Stimulated activated CD4-positive, alpha-beta T cell treated with anti-CD3 and anti-CD28 coated beads, Interleukin-15, amount 100 ng/mL, for 24 hours (primary cell): ENCODE measurements at regions not wholly inside any gene's neighbourhood (a gene's known extent, or its start where the extent isn't known, plus 50 kb on each side); places are given as distances from the start of the nearest gene placed in this dataset.

Experiments used
- DNase-seq: peaks from one replicate; pipeline ENCODE4 v3.0.0-alpha.2; 2020

DNA sequence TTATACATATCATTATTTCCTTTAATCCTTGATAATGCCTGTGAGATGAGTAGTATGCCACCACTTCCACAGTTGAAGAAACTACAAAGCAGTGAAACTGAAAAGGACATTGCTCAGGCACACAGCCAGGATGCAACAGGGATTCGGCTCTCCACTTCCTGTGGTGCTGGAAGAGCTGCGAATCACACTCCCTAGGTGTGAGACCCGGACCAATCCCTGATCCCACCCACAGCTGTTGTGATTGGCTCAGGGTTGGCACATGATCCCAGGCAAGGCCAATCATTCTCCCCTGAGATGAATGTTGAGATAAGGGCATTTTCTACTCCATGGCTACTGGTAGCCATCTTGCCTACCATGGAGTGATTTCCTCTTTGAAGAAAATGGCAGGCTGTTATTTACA is 218.2 kb downstream of the TMEM114 start:
- DNase-seq, result no peak

DNA sequence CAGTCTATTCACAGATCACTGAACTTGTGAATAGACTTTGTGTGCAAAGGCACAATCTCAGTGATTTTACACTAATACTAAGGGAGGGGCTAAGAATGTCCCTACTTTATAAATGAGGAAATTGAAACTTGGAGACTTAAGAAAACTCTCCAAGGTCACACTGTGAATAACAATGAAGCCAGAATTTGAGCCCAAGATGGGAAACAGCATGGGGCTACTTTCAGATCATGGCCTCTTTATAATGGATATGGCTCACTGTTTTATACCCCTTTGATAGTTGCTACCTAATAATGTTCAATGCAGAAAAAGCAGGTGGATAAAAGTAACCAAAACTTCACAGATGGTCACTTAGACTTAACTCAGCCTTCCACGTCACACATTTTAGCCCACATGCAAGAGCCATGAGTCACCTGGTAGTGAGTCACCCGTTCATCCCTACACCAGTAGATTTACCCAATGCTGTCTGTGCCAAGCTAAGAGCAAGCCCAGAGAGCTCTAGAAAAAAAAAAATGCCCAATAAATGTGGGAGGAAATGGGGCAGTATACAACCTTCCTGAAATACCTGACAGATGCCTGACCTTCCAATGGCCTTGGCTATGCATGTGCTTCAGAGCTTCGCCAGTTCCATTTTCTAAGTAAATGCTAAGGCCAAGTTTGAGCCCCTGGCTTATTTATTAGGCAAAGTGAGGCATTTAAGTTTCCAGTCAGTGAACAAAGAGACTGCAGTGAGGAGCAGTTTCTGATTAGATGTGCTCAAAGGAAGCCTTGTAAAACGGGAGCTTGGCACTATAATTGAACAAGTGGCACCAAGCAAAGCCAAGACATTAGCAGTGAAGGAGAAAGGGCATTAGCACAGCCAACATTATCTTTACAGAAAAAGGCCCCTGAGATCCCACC is 219.7 kb downstream of the TMEM114 start:
- no peak for DNase-seq

DNA sequence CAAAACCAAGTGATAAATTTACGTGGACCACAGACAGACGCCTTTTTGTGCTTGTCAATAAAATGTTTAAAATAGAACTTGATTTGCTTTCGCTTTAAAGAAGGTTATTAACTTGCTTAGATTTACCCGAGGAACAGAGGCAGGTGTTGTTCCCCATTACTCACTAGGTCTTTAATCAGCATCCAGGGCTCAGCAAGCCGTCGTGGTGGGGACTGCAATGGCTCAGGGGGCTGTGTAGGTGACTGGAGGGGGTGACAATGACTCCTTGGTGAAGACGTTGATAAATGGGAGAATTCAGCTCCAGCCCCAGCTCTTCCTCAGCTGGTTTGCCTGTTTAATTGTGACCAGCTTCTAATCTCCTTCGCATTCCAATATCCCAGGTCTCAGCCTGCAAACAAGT is 231.4 kb downstream of the TMEM114 start:
- DNase-seq, result no peak

DNA sequence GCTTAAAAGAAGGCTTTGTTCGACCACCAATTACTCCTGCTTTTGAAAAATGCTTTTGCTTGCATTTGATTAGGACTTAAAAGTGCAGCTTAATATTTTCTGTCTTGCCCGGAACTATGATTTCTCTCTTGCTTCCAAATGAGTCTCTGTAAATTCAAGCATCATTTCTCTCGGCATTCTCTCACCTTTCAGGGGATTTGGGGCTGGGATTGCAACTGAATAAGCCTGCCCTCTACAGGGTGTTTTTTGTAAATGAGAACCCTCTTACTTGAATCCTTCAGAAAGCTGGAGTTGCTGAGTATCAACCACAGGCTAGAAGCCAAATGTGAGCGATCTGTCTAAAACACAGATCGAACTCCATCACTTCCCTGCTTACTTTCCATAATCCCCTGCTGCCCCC is 234.6 kb downstream of the TMEM114 start:
- DNase-seq, result no peak

DNA sequence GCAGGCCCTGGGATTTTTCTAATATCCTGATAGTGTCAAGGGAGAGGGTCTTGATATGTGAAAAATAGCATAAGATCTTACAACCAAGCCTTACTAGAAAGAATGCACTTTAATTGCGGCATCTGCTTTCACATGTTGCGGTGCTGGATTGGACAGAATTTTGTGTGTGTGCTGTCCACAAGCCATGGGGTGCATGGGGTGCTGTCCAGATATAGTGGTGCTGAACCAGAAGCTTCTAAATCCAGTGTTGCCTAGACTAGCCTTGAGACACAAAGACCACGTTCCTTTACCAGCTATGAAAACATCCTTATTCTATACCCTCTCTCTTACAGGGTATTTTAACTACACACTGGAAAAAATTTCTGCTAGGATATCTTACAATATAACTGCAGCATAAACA is 244.0 kb downstream of the TMEM114 start:
- DNase-seq, result no peak

DNA sequence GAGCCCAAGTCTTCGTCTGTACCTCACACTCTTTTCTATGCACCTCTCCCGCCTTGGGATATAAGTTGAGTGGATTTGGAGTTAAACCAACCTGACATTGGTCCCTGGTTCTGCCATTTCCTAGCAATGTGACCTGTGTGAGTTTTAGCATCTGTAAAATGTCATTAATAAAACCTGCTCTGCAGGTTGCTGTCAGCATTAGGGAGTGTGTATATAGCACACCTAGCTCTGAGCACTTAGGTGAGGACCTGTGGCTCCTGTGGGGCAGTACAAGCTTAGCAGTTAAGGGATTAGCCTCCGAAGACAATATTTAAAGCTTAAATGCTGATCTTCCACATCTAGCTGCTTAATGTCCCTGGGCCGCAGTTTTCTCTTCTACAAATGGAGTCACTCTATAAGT is 248.0 kb downstream of the TMEM114 start:
- DNase-seq, result no peak

DNA sequence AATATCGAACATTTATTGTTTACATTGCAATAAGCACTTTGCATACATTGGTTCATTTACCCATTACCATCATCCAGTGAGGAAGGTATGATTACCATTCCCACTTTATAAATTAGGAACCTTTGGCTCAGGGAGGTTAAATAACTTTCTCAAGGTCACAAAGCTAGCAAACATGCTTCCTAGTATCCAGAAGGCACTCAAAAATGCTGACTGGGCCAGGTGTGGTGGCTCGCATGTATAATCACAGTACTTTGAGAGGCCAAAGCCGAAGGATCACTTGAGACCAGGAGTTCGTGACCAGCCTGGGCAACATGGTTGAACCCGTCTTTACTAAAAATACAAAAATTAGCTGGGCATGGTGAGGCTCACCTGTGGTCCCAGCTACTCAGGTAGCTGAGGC is 259.6 kb downstream of the TMEM114 start:
- DNase-seq, result no peak

DNA sequence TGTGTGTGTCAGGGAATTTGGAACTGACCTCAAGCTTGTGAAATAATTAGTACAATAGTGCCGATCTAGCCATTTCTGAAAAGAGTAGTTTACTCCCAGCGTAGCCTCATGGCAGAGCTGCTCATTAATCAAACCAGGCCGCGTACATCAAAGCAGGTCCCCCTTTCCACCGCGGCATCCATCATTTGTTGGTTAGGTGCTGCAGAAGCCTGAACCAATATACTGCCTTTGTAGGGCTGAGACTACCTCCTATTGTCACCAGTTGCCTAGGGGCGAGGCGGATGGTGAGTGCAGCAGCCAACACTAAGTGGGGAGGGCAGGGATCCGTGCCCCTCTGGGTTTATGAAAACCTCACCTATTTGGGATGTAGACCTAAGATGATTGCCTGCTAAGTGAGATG is 264.1 kb downstream of the TMEM114 start:
- DNase-seq, result no peak

DNA sequence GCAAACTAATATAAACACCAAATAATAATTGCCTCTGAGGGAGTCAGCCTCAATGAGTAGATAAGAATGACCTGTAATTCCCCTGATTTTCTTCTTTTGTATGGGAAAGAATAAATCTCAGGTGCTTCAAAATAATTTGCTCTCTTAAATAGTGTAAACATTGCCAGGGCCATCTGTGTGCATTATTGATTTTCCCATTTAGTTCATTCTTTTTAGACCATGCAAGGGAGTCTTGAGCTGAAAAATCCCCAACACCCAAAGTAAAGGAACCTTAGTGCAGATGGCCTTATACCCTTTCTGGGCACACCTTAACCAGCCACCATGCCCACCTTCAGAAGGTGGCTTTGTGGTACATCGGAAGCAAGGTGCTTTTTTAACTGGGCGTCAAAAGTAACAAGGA is 267.2 kb downstream of the TMEM114 start:
- DNase-seq, result no peak

DNA sequence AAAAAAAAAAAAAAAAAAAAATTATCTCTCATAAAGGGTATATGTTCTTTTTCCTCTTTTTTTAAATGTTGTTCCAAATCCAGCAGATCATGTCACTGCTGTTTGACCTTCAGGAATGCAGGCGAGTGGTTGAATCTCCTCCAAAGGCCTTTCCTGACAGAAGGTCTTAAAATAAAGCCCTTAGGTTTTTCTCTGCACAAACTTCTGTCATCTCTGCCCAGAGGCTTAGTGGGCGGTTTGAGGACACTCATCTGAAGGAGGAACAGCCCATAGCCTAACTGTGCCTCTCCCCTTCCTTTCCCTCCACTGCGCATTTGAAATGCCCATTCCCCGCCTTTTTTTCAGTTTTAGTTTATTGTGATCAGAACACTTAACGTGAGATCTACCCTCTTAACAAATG is 270.2 kb downstream of the TMEM114 start:
- DNase-seq, result no peak

DNA sequence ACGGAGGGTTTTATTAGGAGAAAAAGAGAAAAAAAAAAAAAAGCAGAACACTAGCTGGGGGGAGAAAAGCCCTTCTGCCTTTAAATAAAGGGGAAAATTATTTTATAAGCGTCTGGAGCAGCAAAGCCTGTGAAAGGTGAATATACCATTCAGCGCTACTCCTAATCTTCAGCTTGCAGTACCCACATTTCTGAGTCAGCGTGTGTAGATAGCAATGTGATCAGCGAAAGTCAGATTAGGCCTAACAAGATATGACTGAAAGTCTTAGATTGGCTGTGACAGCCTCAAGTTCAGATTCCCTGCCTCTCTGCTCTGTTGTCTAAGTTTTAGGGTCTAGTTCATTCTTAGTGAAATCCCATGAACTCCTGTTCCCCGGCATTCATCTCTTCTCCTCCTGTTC is 279.5 kb downstream of the TMEM114 start:
- no peak for DNase-seq

DNA sequence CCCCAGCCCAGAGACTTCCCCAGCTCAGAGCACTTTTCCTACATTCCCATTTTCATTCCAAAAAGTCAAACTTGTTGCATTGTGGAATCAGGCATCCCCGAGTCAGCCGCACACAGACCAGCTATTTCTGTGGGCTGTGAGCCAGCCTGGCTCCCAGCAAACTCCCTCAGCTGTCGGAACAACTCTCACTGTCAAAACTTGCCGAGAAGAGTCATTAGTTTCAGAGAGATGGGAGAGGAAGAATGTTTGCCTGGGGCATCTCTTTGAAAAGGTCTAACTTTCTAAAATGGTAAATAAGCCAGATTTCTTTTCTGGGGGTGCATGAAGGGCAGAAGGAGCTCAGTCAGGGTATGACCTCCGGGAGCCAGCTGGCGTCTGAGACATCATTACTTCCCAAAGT is 280.0 kb downstream of the TMEM114 start:
- no peak for DNase-seq

DNA sequence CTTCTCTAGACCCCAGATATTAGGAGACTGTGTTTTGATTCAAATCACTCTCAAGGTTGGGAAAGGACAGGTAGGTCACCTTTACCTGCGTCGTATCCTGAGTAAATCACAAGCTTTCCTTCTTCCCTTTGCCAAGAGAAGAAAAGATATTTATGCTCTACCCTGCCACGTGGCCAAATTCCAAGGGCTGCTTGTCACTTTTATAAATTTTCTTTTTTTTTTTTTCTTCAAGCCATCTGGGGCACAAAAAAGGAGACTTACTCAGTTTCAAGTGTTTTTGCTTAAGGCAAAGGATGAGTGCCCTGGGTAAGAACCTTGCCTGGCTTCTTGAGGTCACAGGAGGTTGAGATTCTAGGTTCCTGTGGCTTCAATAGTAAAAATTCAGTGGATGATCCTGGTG is 285.1 kb downstream of the TMEM114 start:
- DNase-seq, result no peak

DNA sequence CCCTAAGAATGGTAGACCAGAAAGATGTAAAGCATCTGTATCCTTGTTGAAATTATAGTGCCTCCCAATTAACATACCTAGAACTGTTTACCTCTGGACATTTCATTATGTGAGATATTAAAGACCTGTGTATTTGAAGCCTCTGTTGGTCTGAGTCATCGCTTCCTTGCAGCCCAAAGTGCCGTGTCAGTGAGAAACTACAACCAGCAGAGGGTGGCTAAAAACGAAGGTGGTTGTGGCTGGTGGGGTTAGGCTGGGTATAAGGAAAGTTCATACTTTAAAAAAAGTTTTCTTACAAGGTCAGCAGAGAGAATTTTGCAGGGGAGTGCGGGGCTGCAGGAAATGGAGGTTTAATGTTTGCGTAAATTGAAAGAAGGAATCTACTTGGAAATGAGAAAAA is 290.7 kb downstream of the TMEM114 start:
- no peak for DNase-seq

DNA sequence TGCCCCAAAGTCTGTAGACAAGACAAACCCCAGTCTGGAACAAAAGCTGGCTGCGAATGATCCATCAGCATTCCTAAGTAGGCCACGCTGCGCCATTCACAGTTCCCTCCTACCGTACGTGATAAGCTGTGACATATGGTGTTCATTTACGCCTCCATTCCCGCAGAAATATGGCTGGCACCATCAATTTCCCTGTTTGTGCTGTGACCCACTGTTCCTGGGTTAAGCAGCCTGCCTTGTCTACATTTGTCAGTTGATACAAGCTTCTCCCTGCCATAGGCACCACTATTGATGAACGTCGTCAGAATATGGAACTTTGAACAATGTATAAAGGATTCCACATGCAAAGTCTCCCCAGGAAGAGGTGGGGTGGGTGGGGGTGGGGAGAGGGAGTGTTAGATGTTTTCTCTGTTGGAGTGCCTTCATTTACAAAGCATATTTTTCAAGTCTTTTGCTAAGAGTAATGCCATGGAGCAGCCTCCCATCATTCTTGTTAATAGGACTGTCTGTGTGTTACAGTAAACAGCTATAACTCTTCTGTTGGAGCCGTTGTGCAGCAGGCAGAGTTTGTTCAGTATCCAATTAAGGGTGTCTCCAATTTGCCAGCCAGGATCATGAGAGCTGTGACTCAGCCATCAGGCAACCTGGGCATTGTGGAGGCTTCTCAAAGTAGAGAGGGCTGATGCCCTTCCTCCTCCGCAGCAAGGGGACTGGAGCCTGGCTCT is 294.6 kb downstream of the TMEM114 start:
- no peak for DNase-seq

DNA sequence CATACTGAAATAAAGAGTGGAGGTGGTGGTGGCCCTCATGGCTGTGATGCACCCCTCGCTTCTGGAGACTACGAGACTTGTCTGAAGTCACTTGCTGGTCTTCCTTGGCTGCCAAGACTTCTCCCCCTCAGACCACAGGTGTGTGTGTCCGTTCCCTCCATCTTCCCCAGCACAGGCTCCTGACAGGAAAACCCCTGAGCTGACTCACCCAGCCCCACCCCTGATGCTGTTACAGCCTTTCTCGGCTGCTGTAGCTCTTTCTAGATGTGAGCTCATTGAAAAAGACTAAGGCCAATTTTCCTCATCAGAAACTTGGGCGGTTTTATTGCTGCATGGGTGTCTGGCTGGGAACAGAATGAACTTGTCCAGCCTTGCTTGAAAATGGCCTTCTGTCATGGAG is 296.9 kb downstream of the TMEM114 start:
- DNase-seq, result no peak

DNA sequence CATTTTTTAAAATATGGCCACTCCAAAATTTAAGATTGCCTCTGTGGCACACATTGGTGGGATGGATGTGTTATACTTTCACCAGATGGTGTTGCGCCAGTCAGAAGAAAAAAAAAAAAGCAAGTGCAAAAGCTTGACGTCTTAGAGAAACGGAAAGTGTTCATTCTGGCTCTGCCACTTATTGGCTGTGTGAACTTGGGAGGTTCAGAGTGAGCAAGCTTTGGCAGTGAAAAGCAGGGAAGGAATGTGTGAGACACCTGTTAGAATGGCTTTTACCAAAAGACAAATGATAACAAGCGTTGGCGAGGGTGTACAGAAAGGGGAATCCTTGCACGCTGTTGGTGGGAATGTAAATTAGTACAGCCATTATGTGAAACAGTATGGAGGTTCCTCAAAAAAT is 298.0 kb downstream of the TMEM114 start:
- DNase-seq, result no peak

DNA sequence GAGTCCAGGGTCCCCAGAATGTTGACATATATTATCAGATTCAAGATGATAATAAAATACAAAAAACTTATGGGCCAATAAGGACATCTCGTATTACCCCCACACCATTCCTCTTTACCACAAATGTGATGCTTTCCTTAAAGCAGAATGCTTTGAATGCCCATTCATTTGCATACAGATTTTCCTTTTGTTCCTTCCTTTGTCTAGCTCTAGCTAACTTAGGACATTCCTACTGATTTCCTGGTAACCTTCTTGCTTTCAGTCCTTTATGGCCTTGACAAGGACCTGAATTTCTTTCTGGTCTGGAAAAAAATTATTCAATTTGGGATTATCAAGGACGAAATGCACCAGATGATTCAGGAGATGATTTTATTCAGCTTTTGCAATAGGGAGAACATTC is 304.0 kb downstream of the TMEM114 start:
- no peak for DNase-seq

DNA sequence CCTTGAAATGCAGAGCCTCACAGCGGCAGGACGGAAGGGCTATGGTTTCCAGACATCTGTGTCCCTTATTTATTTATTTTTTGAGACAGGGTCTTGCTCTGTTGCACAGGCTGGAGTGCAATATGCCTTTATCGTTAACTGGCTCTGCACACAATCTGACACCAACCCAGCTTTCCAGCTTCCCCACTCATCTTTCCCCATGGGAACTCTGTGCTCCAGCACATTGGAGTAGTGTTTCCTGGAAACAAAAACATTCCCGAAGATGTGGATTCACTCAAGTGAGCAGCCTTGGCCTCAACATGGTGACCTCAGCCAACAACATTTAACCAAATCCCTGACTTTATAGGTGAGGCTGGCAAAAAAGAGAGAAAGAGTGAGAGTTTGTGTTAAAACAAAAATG is 307.1 kb downstream of the TMEM114 start:
- DNase-seq, result no peak

DNA sequence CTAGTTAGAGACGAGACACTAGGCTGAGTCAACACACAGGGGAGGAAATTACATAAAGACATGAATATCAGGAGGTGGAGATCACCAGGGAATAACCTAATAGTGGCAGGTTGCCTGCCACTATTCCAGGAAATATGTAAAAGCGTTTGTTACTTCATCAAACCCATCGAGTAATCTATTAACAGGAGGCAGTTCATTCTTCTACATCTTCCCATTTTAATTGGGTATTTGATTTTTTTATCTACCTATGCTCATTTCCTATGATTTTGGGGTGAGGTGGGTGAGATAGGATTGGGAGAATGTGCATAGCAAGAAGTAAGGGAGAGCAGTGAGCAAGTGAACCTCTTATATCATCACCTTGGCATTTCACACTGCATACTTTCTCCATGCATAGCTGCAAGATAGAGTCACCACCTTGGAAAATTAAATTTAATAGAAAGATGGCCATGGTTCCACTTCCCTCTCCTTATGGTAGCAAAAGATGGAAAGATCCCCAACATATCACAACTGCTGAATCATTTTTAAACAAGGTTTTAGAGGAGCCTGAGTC is 312.2 kb downstream of the TMEM114 start:
- DNase-seq, result no peak

DNA sequence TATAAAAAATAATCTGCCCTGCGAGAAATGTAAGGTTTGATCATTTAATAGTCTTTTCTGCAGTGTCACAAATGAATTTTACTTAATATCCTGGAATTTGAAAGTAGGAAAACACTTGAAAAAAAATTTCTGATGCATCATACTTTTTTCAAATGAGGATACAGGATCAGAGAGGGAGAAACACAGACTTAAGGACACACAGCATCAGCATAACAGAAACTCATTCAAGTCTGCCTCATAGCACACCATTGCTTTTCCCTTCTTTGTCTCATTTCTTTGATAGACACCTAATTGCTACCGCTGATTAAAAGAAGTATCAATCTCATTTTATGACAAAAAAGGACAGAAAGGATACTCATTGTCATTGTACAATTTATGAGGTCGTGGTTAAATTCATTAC is 319.0 kb downstream of the TMEM114 start:
- no peak for DNase-seq

DNA sequence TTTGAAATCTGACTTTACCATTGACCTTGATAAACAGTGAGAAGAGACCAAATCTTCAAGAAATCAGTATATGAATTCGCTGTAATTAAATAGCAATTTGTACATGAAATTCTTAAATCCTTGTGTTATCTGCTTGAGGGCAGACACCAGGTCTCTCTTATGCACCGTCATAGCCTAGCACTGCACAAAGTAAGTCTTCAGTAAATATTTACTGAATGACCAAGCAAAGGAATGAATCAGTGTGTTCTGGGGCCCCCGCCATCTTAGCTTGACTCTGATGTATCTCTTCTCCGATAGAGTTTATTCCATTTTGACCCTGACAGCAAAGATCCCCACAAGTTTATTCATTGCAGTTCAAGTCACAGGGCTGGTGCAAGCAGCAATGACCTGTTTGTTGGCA is 328.0 kb downstream of the TMEM114 start:
- DNase-seq, result no peak

DNA sequence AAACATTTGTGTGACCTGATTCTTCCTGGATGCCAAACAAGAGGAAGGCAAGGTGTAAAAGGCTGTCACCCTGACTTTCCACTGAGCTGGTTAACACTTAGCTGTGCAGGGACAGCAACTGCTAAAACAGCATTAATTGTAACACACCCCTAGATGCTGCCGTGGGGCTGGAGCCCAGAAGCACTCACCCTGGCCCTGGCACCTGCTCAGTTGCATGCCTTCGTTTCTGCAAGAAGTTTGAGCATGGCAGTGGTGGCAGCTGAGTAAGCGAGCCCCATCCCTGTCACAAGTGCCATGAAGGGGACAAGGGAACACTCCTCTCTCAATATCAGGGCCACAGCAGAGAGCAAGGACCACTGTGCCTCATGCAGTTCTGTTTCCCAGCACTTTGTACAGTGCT is 330.2 kb downstream of the TMEM114 start:
- no peak for DNase-seq

DNA sequence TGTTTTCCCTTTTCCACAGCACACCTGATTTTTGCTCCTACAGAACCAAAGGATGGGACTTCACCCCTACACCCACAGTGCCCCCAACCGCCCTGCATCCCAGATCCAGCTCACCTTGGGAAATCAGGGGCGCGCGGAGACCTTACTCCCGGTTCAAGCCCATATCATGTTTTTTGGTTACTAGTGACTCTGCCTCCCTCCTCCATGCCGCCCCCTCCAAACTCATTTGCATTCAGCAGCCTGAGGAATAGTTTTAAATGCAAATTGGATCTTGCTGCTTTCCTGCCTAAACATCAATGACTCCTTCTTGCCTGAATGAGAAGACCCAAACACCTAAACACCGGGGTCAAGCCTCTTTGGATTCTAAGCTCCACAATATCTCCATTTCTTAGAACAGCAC is 331.8 kb downstream of the TMEM114 start:
- no peak for DNase-seq
